KMS-11 (cell line): ENCODE measurements at regions not wholly inside any gene's neighbourhood (a gene's known extent, or its start where the extent isn't known, plus 50 kb on each side); places are given as distances from the start of the nearest gene placed in this dataset.

ENCODE experiments used
- H2AFZ ChIP-seq: fragments of 200-600 bp; sonication (generic); 2 replicates; pipeline ENCODE4 v1.6.1; 2016; ENCODE audit warnings: antibody characterized with exemption, mixed run types, low read depth
- H3K27ac ChIP-seq: fragments of 200-600 bp; sonication (generic); 2 replicates; pipeline ENCODE4 v1.6.1; 2016; ENCODE audit warnings: mild to moderate bottlenecking, mixed run types
- H3K27me3 ChIP-seq: fragments of 200-600 bp; sonication (generic); 2 replicates; pipeline ENCODE4 v1.6.1; 2017; ENCODE audit warnings: mild to moderate bottlenecking, low read depth, mixed run types, moderate library complexity; ENCODE audit not compliant: insufficient read depth
- H3K36me3 ChIP-seq: fragments of 200-600 bp; sonication (generic); 2 replicates; pipeline ENCODE4 v1.6.1; 2017; ENCODE audit warnings: mild to moderate bottlenecking, mixed run types; ENCODE audit not compliant: insufficient read depth
- H3K4me1 ChIP-seq: fragments of 200-600 bp; sonication (generic); 2 replicates; pipeline ENCODE4 v1.6.1; 2016; ENCODE audit warnings: mild to moderate bottlenecking, low read depth, mixed run types; ENCODE audit not compliant: poor library complexity, severe bottlenecking
- H3K4me2 ChIP-seq: fragments of 200-600 bp; sonication (generic); 2 replicates; pipeline ENCODE4 v1.7.0; 2016; ENCODE audit warnings: mild to moderate bottlenecking, mixed run types
- H3K4me3 ChIP-seq: fragments of 200-600 bp; sonication (generic); IDR thresholded peaks from 2 replicates; pipeline ENCODE4 v1.6.1; 2017; ENCODE audit warnings: low read depth, low read length, mixed read lengths; ENCODE audit not compliant: insufficient read depth
- H3K79me2 ChIP-seq: fragments of 200-600 bp; sonication (generic); 2 replicates; pipeline ENCODE4 v1.6.1; 2016; ENCODE audit warnings: low read depth, mixed run types; ENCODE audit not compliant: insufficient read depth
- H3K9ac ChIP-seq: fragments of 200-600 bp; sonication (generic); 2 replicates; pipeline ENCODE4 v1.6.1; 2016; ENCODE audit warnings: mild to moderate bottlenecking, mixed run types
- H4K20me1 ChIP-seq: fragments of 200-600 bp; sonication (generic); 2 replicates; pipeline ENCODE4 v1.6.1; 2016; ENCODE audit warnings: mild to moderate bottlenecking, mixed run types; ENCODE audit not compliant: insufficient read depth
- TF ChIP-seq, protein P1 (sequence below): fragments of 200-600 bp; sonication (generic); conservative IDR thresholded peaks from 2 replicates; pipeline ENCODE4 v1.6.1; 2017; ENCODE audit warnings: low read depth, mild to moderate bottlenecking, antibody characterized with exemption, low read length, moderate library complexity, mixed read lengths

GRCh38 chr9:36748322-36748899 lies 175.7 kb downstream of the MELK start:
- H3K4me2 ChIP-seq = no peak overlapping the region
- peaks cover 4% of the 10 kb centered on the region for H3K27me3 ChIP-seq
- no peaks in the 10 kb centered on the region for H3K36me3 ChIP-seq
- no peak overlapping the region for H3K9ac ChIP-seq
- H3K79me2 ChIP-seq = no peaks in the 10 kb centered on the region
- no peaks in the 10 kb centered on the region for H4K20me1 ChIP-seq
- no peak overlapping the region for H3K4me3 ChIP-seq
- no peaks in the 10 kb centered on the region for H3K4me1 ChIP-seq
- TF ChIP-seq, protein P1, sequence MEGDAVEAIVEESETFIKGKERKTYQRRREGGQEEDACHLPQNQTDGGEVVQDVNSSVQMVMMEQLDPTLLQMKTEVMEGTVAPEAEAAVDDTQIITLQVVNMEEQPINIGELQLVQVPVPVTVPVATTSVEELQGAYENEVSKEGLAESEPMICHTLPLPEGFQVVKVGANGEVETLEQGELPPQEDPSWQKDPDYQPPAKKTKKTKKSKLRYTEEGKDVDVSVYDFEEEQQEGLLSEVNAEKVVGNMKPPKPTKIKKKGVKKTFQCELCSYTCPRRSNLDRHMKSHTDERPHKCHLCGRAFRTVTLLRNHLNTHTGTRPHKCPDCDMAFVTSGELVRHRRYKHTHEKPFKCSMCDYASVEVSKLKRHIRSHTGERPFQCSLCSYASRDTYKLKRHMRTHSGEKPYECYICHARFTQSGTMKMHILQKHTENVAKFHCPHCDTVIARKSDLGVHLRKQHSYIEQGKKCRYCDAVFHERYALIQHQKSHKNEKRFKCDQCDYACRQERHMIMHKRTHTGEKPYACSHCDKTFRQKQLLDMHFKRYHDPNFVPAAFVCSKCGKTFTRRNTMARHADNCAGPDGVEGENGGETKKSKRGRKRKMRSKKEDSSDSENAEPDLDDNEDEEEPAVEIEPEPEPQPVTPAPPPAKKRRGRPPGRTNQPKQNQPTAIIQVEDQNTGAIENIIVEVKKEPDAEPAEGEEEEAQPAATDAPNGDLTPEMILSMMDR = no peak
- H3K27ac ChIP-seq = no peak overlapping the region
- H2AFZ ChIP-seq = no peak overlapping the region

- Histone ChIP-seq H4K20me1 (no peaks in the 10 kb centered on the region), H3K9ac (no peak overlapping the region), H3K4me2 (no peak overlapping the region), H3K36me3 (no peaks in the 10 kb centered on the region), H3K27ac (no peak overlapping the region), H3K27me3 (peaks cover 2% of the 10 kb centered on the region; the same call in 1 of the 2 replicates), H3K79me2 (no peaks in the 10 kb centered on the region), H2AFZ (no peak overlapping the region), H3K4me1 (no peaks in the 10 kb centered on the region), H3K4me3 (no peak overlapping the region)
- TF ChIP-seq, protein P1 = no peak
These were observed 176.8 kb downstream of the MELK start for GRCh38 chr9:36749461-36749860.

DNA sequence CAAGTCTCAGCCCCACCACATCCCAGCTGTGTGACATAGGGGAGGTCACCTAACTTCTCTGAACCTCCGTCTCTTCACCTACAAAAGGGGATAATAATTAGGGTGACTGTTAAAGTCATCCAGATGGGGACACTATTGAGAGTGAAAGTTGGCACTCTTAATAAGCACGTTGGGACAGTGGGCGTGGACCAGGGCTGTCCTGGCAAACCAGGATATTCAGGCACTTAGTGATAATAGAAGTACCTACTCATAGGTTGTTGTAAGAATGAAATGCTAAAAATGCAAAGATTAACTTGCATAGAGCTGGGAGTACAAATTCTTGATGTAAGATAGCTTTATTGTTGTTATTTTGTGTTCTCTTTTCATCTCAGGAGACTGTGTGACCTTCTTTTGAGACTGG lies 177.9 kb downstream of the MELK start:
- no peak overlapping the region for H3K9ac ChIP-seq
- H4K20me1 ChIP-seq = no peaks in the 10 kb centered on the region
- no peak overlapping the region for H2AFZ ChIP-seq
- no peaks in the 10 kb centered on the region for H3K36me3 ChIP-seq
- H3K27me3 ChIP-seq = peaks cover 2% of the 10 kb centered on the region; the same call in 1 of the 2 replicates
- no peak overlapping the region for H3K27ac ChIP-seq
- H3K4me2 ChIP-seq = no peak overlapping the region
- H3K4me3 ChIP-seq = no peak overlapping the region
- no peaks in the 10 kb centered on the region for H3K79me2 ChIP-seq
- H3K4me1 ChIP-seq = no peaks in the 10 kb centered on the region
- TF ChIP-seq, protein P1 = no peak

DNA sequence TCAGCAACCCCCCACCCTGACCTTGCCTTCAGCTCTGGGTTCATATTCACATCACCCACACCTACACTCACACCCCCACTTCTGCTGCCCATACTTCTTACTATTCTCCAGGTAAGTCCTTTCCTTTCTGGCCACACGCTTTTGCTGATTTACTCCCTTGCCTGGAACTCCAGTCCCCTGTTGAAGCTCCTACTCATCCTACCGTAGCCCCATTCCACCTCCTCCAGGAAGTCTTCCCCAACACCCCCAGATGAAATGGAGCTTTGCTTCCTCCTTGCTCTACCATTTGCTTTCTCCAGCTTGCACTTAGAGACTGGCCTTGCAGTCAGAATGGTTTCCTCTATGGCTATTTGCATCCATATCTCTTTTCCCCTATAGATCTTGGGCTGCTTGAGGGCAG lies 182.3 kb downstream of the MELK start:
- Histone ChIP-seq H3K27ac (no peak overlapping the region), H3K9ac (no peak overlapping the region), H3K79me2 (no peaks in the 10 kb centered on the region), H3K4me3 (no peak overlapping the region), H4K20me1 (no peaks in the 10 kb centered on the region), H3K36me3 (no peaks in the 10 kb centered on the region), H3K4me2 (no peak overlapping the region), H2AFZ (no peak overlapping the region), H3K27me3 (peaks cover 7% of the 10 kb centered on the region; the same call in 1 of the 2 replicates), H3K4me1 (no peaks in the 10 kb centered on the region)
- TF ChIP-seq, protein P1 = no peak
